ENCODE measurements at regions not wholly inside any gene's neighbourhood (a gene's known extent, or its start where the extent isn't known, plus 50 kb on each side); places are given as distances from the start of the nearest gene placed in this dataset.

- H3K4me2 ChIP-seq, result no peak overlapping the region
- ChIA-PET CTCF (no interaction called here), POLR2A (ENCODE audit: unreplicated experiment) (no interaction called here)
- TF ChIP-seq EZH2 (IDR thresholded peaks at IDR 0.05; ENCODE audit: low read depth), result no peak
- no peak for TF ChIP-seq CTCF (conservative IDR thresholded peaks at IDR 0.05)
- no peaks in the 10 kb centered on the region for H3K9me3 ChIP-seq (ENCODE audit: insufficient read depth, low read depth)
- H3K9me2 ChIP-seq (ENCODE audit: insufficient read depth), result no peaks in the 10 kb centered on the region
- H3K27me3 ChIP-seq (ENCODE audit: insufficient read depth, low read depth), result peaks cover 73% of the 10 kb centered on the region
- H2AFZ ChIP-seq, result no peak overlapping the region
- DNase-seq, result no peak
- no TSS peak for BruUV-seq (replicated peaks)
- no peaks in the 10 kb centered on the region for H4K20me1 ChIP-seq (ENCODE audit: insufficient read depth)
- H3K27ac ChIP-seq, result no peak overlapping the region
- H3K4me1 ChIP-seq (replicated peaks; ENCODE audit: insufficient read depth), result no peaks in the 10 kb centered on the region
- H3K4me3 ChIP-seq, result no peak overlapping the region
- 0 out of 2 replicates have a peak, but pooled peaks cover 6% of the 10 kb centered on the region for H3F3A ChIP-seq (ENCODE audit: insufficient read depth, low read depth)
- intact Hi-C loops (cut with micrococcal nuclease; ENCODE audit: unreplicated experiment), result no loop called here
- H3K79me2 ChIP-seq (ENCODE audit: low read depth), result no peaks in the 10 kb centered on the region
- H3K36me3 ChIP-seq (ENCODE audit: low read depth), result no peaks in the 10 kb centered on the region
Measured at GRCh38 chr1:2945821-2946231, 75.4 kb upstream of the ACTRT2 start.

GRCh38 chr1:2946291-2946690, 75.0 kb upstream of the ACTRT2 start:
- Histone ChIP-seq H2AFZ (no peak overlapping the region), H4K20me1 (ENCODE audit: insufficient read depth) (no peaks in the 10 kb centered on the region), H3K36me3 (ENCODE audit: low read depth) (no peaks in the 10 kb centered on the region), H3K9me2 (ENCODE audit: insufficient read depth) (no peaks in the 10 kb centered on the region), H3F3A (ENCODE audit: insufficient read depth, low read depth) (0 out of 2 replicates have a peak, but pooled peaks cover 6% of the 10 kb centered on the region), H3K27me3 (ENCODE audit: insufficient read depth, low read depth) (peaks cover 73% of the 10 kb centered on the region), H3K9me3 (ENCODE audit: insufficient read depth, low read depth) (no peaks in the 10 kb centered on the region), H3K4me2 (no peak overlapping the region), H3K79me2 (ENCODE audit: low read depth) (no peaks in the 10 kb centered on the region), H3K27ac (no peak overlapping the region), H3K4me1 (replicated peaks; ENCODE audit: insufficient read depth) (no peaks in the 10 kb centered on the region), H3K4me3 (no peak overlapping the region)
- POLR2A ChIA-PET (ENCODE audit: unreplicated experiment), result no interaction called here
- CTCF ChIA-PET, result no interaction called here
- BruUV-seq (replicated peaks), result no TSS peak
- TF ChIP-seq CTCF (conservative IDR thresholded peaks at IDR 0.05), result no peak
- TF ChIP-seq EZH2 (IDR thresholded peaks at IDR 0.05; ENCODE audit: low read depth), result no peak
- no peak for DNase-seq
- intact Hi-C loops (cut with micrococcal nuclease; ENCODE audit: unreplicated experiment), result no loop called here

- Histone ChIP-seq H3K4me2 (no peak overlapping the region), H3K27me3 (ENCODE audit: insufficient read depth, low read depth) (peaks cover 76% of the 10 kb centered on the region), H3K36me3 (ENCODE audit: low read depth) (no peaks in the 10 kb centered on the region), H2AFZ (no peak overlapping the region), H3K4me1 (replicated peaks; ENCODE audit: insufficient read depth) (no peaks in the 10 kb centered on the region), H3K79me2 (ENCODE audit: low read depth) (no peaks in the 10 kb centered on the region), H3K4me3 (no peak overlapping the region), H3K27ac (no peak overlapping the region), H3K9me3 (ENCODE audit: insufficient read depth, low read depth) (no peaks in the 10 kb centered on the region), H4K20me1 (ENCODE audit: insufficient read depth) (no peaks in the 10 kb centered on the region), H3F3A (ENCODE audit: insufficient read depth, low read depth) (0 out of 2 replicates have a peak, but pooled peaks cover 6% of the 10 kb centered on the region), H3K9me2 (ENCODE audit: insufficient read depth) (no peaks in the 10 kb centered on the region)
- intact Hi-C loops (cut with micrococcal nuclease; ENCODE audit: unreplicated experiment), result no loop called here
- ChIA-PET POLR2A (ENCODE audit: unreplicated experiment) (no interaction called here), CTCF (interaction anchor here (0.5 kb wide), 1 partner anchor 50 kb away, joined by 5 read pairs; no protein-coding TSS in a partner anchor)
- BruUV-seq (replicated peaks), result no TSS peak
- TF ChIP-seq EZH2 (IDR thresholded peaks at IDR 0.05; ENCODE audit: low read depth) (no peak), CTCF (conservative IDR thresholded peaks at IDR 0.05) (no peak)
- no peak for DNase-seq
Measured at GRCh38 chr1:2946999-2947690, 74.1 kb upstream of the ACTRT2 start.

All from PC-9 (cell line).